IMR-90 (cell line): ENCODE measurements at regions not wholly inside any gene's neighbourhood (a gene's known extent, or its start where the extent isn't known, plus 50 kb on each side); places are given as distances from the start of the nearest gene placed in this dataset.
A peak's percentile ranks its signal among the peaks of the same experiment; 100 is the strongest.

Experiments used
- BHLHE40 ChIP-seq: fragments of 150-350 bp; IDR thresholded peaks from 2 replicates; pipeline ENCODE4 v1.6.1; 2016; ENCODE audit warnings: mild to moderate bottlenecking, low read depth, low read length
- CEBPB ChIP-seq: IDR thresholded peaks from 2 replicates; pipeline ENCODE4 v1.6.1; 2012; ENCODE audit warnings: low read depth, low read length, improper control_type of control experiment
- CHD1 ChIP-seq: IDR thresholded peaks from 2 replicates; pipeline ENCODE4 v1.6.1; 2012; ENCODE audit warnings: low read depth, low read length, improper control_type of control experiment
- FOS ChIP-seq: fragments of 150-350 bp; IDR thresholded peaks from 2 replicates; pipeline ENCODE4 v1.6.1; 2016; ENCODE audit warnings: low read depth, low read length
- MAFK ChIP-seq: IDR thresholded peaks from 2 replicates; pipeline ENCODE4 v1.6.1; 2012; ENCODE audit warnings: low read depth, low read length, improper control_type of control experiment
- MAZ ChIP-seq: IDR thresholded peaks from 2 replicates; pipeline ENCODE4 v1.6.1; 2012; ENCODE audit warnings: low read depth, mild to moderate bottlenecking, low read length, improper control_type of control experiment, moderate library complexity, borderline replicate concordance
- POLR2A ChIP-seq: IDR thresholded peaks from 2 replicates; pipeline ENCODE4 v1.6.1; 2012; ENCODE audit warnings: mild to moderate bottlenecking, low read depth, low read length
- RCOR1 ChIP-seq: IDR thresholded peaks from 2 replicates; pipeline ENCODE4 v1.6.1; 2012; ENCODE audit warnings: mild to moderate bottlenecking, low read length, improper control_type of control experiment; ENCODE audit not compliant: insufficient replicate concordance
- RFX5 ChIP-seq: IDR thresholded peaks from 2 replicates; pipeline ENCODE4 v1.8.0; 2012; ENCODE audit warnings: low read depth, mild to moderate bottlenecking, low read length, moderate library complexity
- SMC3 ChIP-seq: fragments of 150-350 bp; IDR thresholded peaks from 2 replicates; pipeline ENCODE4 v1.6.1; 2016; ENCODE audit warnings: low read depth, mild to moderate bottlenecking, antibody characterized with exemption, low read length, moderate library complexity
- TF ChIP-seq, protein P1 (sequence below): conservative IDR thresholded peaks from 2 replicates; pipeline ENCODE4 v1.5.1; 2012; ENCODE audit warnings: mild to moderate bottlenecking, low read depth, low read length, improper control_type of control experiment

DNA sequence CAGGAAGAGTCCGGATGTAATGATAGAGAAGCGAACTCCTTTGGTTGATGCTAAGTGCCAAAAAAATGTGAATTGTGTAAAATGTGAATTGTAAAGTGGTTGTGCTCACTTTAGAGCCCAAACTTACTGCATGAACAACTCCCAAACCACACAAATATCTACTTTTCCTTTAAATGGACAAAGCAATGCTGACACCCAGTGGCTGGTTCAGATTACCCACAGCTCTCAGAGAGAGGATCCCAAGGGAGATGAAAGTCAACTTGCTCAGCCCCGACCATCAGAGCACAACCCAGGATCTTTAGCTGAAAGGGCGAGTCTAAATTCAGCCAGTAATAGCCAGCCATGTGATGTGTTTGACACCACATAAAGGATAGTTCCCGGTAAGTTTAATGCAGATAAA, 133.7 kb downstream of the NMUR2 start:
- TF ChIP-seq SMC3 (no peak), RFX5 (no peak), POLR2A (no peak), FOS (no peak), MAZ (no peak), RCOR1 (no peak), BHLHE40 (no peak), CEBPB (no peak), MAFK (no peak), CHD1 (no peak)
- TF ChIP-seq, protein P1, sequence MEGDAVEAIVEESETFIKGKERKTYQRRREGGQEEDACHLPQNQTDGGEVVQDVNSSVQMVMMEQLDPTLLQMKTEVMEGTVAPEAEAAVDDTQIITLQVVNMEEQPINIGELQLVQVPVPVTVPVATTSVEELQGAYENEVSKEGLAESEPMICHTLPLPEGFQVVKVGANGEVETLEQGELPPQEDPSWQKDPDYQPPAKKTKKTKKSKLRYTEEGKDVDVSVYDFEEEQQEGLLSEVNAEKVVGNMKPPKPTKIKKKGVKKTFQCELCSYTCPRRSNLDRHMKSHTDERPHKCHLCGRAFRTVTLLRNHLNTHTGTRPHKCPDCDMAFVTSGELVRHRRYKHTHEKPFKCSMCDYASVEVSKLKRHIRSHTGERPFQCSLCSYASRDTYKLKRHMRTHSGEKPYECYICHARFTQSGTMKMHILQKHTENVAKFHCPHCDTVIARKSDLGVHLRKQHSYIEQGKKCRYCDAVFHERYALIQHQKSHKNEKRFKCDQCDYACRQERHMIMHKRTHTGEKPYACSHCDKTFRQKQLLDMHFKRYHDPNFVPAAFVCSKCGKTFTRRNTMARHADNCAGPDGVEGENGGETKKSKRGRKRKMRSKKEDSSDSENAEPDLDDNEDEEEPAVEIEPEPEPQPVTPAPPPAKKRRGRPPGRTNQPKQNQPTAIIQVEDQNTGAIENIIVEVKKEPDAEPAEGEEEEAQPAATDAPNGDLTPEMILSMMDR = 0 out of 2 replicates have a peak, but pooled peaks have one; percentile 7
